Osteoblast (primary cell): ENCODE measurements at regions not wholly inside any gene's neighbourhood (a gene's known extent, or its start where the extent isn't known, plus 50 kb on each side); places are given as distances from the start of the nearest gene placed in this dataset.

Experiments
- DNase-seq: peaks from one replicate; pipeline ENCODE4 v3.0.0; 2011; ENCODE audit warnings: low spot score, mixed read lengths; ENCODE audit not compliant: insufficient read length; ENCODE audit errors: missing footprints
- H2AFZ ChIP-seq: 2 replicates; pipeline ENCODE4 v1.6.0; 2011; ENCODE audit warnings: mild to moderate bottlenecking, low read length
- H3K27ac ChIP-seq: 2 replicates; pipeline ENCODE4 v1.5.1; 2011; ENCODE audit warnings: mild to moderate bottlenecking, low read depth, low read length, moderate library complexity
- H3K27me3 ChIP-seq: 2 replicates; pipeline ENCODE4 v1.6.0; 2012; ENCODE audit warnings: mild to moderate bottlenecking, control low read depth, inconsistent platforms, low read length, moderate library complexity; ENCODE audit not compliant: insufficient read depth
- H3K36me3 ChIP-seq: 2 replicates; pipeline ENCODE4 v1.5.1; 2011; ENCODE audit warnings: mild to moderate bottlenecking, low read length, control low read depth, moderate library complexity; ENCODE audit not compliant: insufficient read depth
- H3K4me1 ChIP-seq: 2 replicates; pipeline ENCODE4 v1.5.1; 2011; ENCODE audit warnings: mild to moderate bottlenecking, low read length, control low read depth, moderate library complexity; ENCODE audit not compliant: insufficient read depth
- H3K4me2 ChIP-seq: 2 replicates; pipeline ENCODE4 v1.6.0; 2011; ENCODE audit warnings: mild to moderate bottlenecking, low read length; ENCODE audit not compliant: insufficient read depth
- H3K4me3 ChIP-seq: fragments of 200-600 bp; sonication (generic); 3 replicates; pipeline ENCODE4 v1.5.1; 2012; ENCODE audit warnings: mild to moderate bottlenecking, low read length, inconsistent platforms; ENCODE audit not compliant: insufficient read depth
- H3K79me2 ChIP-seq: 2 replicates; pipeline ENCODE4 v1.6.0; 2012; ENCODE audit warnings: mild to moderate bottlenecking, low read length, control low read depth, inconsistent platforms; ENCODE audit not compliant: insufficient read depth
- H3K9me3 ChIP-seq: 2 replicates; pipeline ENCODE4 v1.5.1; 2011; ENCODE audit warnings: low read depth, low read length, control low read depth
- H4K20me1 ChIP-seq: 2 replicates; pipeline ENCODE4 v1.6.0; 2012; ENCODE audit warnings: mild to moderate bottlenecking, low read length, control low read depth; ENCODE audit not compliant: insufficient read depth
- TF ChIP-seq, protein P1 (sequence below): IDR thresholded peaks from 2 replicates; pipeline ENCODE4 v1.5.1; 2011; ENCODE audit warnings: mild to moderate bottlenecking, low read depth, low read length, moderate library complexity; ENCODE audit errors: extremely low read depth

DNA sequence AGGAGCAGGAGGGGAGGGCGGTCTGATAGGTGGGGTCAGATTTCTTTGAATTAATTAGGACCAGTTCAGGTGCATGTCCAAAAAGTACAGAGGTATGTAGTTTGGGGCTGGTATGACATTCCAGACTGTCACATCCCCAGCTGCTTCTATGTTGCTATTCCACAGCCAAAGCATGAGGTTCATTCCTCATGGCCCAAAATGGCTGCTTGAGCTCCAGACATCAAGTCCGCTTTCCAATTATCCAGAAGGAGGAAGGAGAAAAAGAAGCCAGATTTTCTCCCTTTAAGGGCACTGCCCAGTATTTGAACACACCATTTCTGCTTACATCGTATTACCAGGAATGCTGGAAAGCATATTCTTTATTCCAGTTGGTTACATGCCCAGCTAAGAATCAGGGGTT is 58.0 kb upstream of the CD82 start:
- TF ChIP-seq, protein P1, sequence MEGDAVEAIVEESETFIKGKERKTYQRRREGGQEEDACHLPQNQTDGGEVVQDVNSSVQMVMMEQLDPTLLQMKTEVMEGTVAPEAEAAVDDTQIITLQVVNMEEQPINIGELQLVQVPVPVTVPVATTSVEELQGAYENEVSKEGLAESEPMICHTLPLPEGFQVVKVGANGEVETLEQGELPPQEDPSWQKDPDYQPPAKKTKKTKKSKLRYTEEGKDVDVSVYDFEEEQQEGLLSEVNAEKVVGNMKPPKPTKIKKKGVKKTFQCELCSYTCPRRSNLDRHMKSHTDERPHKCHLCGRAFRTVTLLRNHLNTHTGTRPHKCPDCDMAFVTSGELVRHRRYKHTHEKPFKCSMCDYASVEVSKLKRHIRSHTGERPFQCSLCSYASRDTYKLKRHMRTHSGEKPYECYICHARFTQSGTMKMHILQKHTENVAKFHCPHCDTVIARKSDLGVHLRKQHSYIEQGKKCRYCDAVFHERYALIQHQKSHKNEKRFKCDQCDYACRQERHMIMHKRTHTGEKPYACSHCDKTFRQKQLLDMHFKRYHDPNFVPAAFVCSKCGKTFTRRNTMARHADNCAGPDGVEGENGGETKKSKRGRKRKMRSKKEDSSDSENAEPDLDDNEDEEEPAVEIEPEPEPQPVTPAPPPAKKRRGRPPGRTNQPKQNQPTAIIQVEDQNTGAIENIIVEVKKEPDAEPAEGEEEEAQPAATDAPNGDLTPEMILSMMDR = no peak
- Histone ChIP-seq H3K4me2 (no peak overlapping the region), H2AFZ (no peak overlapping the region), H3K36me3 (no peaks in the 10 kb centered on the region), H3K4me3 (no peak overlapping the region), H4K20me1 (no peaks in the 10 kb centered on the region), H3K4me1 (peaks cover 10% of the 10 kb centered on the region), H3K27me3 (peaks cover 30% of the 10 kb centered on the region), H3K9me3 (peaks cover 16% of the 10 kb centered on the region), H3K27ac (no peak overlapping the region), H3K79me2 (no peaks in the 10 kb centered on the region)
- no peak for DNase-seq

DNA sequence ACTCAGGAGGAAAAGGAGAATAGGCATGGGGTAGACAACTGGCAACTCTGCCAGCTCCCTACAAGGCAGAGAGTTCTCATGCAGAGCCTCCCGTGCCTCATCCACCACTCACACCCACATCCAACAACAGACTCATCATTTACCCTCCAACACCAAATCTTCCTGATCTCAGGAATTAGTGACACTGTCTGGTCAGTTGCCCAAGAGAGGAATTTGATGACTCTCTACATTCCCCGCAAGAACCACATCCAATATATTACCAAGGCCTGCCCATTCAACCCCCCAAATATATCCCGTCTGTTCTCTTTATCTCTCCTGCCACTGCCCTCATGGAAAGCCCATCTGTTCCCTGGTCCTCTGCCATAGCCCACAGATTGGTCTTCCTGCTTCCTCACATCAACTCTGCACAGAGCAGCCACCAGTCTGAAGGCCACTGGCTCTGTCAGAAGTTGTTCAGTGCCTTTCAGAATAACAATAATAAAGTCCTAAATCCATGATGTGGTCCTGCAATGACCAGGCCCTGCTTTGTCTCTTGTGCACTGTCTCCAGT is 57.5 kb upstream of the CD82 start:
- TF ChIP-seq, protein P1 = no peak
- Histone ChIP-seq H3K9me3 (peaks cover 16% of the 10 kb centered on the region), H3K27ac (no peak overlapping the region), H3K27me3 (peaks cover 30% of the 10 kb centered on the region), H3K4me3 (no peak overlapping the region), H3K79me2 (no peaks in the 10 kb centered on the region), H3K4me1 (peaks cover 10% of the 10 kb centered on the region), H2AFZ (no peak overlapping the region), H3K4me2 (no peak overlapping the region), H3K36me3 (no peaks in the 10 kb centered on the region), H4K20me1 (no peaks in the 10 kb centered on the region)
- DNase-seq = no peak

DNA sequence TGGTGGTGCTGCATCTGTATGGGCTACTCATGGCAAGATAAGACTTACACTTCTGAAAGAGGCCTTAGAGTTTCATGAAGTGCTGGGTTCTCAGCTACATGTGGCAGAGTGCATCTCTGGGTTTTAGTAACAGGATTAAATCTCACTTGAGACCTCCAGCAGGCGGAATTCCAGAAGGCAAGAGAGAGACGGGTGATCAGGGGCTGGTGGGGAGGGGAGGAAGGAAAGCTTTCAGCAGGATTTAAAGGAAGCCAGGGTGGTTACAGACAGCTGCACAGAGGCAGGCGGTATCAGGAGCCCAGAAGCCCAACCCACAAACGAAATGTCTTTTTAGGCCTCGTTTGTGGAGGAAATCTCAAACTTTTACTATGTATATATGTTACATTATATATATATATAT is 56.2 kb upstream of the CD82 start:
- TF ChIP-seq, protein P1 = no peak
- no peak for DNase-seq

DNA sequence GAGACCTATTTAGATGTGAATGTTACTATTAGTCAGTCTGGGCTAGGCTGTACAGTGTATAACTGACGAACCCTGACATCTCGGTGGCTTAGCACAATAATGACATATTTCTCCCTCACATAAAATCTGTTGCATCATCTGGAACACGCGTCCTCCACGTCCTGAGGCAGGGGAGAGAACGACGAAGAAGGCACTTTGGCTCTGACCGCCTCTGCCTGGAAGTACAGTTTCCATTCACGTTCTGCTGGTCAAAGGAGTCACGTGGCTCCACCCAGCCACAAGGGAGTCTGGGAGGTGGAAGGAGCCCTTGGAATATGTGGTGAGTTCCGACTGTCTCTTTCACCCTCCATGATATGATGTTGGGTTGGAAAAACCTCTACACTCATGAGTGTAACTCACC is 55.1 kb upstream of the CD82 start:
- TF ChIP-seq, protein P1 = no peak
- Histone ChIP-seq H3K79me2 (no peaks in the 10 kb centered on the region), H3K27ac (no peak overlapping the region), H2AFZ (no peak overlapping the region), H3K4me3 (no peak overlapping the region), H3K9me3 (peaks cover 5% of the 10 kb centered on the region), H3K4me2 (no peak overlapping the region), H4K20me1 (no peaks in the 10 kb centered on the region), H3K4me1 (peaks cover 10% of the 10 kb centered on the region), H3K27me3 (peaks cover 28% of the 10 kb centered on the region), H3K36me3 (no peaks in the 10 kb centered on the region)
- DNase-seq = no peak

More for the DNA sequence above, 56.2 kb upstream of the CD82 start:
- Histone ChIP-seq H3K27ac (no peak overlapping the region), H3K4me3 (no peak overlapping the region), H3K27me3 (peaks cover 25% of the 10 kb centered on the region), H3K79me2 (no peaks in the 10 kb centered on the region), H3K36me3 (no peaks in the 10 kb centered on the region), H3K9me3 (peaks cover 16% of the 10 kb centered on the region), H3K4me1 (peaks cover 10% of the 10 kb centered on the region), H2AFZ (no peak overlapping the region), H4K20me1 (no peaks in the 10 kb centered on the region), H3K4me2 (no peak overlapping the region)
